Endothelial cell of umbilical vein (primary cell): ENCODE measurements at regions not wholly inside any gene's neighbourhood (a gene's known extent, or its start where the extent isn't known, plus 50 kb on each side); places are given as distances from the start of the nearest gene placed in this dataset.

Source experiments
- BruUV-seq: library from RNA; stranded (reverse); fragments of 400-500 nt; replicated peaks from 2 replicates; lab custom pipeline; 2021; lab: Mats Ljungman, UMichigan
- CTCF ChIA-PET: fragments of 300-600, 350-600 bp; sonication (Branson Sonifier 250); formaldehyde crosslinking; loops from one replicate; lab custom pipeline; 2021; ENCODE audit warnings: antibody characterized with exemption, inconsistent platforms; lab: Charles Lee
- POLR2A ChIA-PET: fragments of 300-600, 350-600 bp; sonication (Branson Sonifier 250); formaldehyde crosslinking; loops from one replicate; lab custom pipeline; 2021; ENCODE audit warnings: antibody characterized with exemption, inconsistent platforms; lab: Charles Lee
- DNase-seq: peaks from one replicate; pipeline ENCODE4 v3.0.0-alpha.2; 2011; ENCODE audit warnings: low read depth, low spot score
- FAIRE-seq: peaks from 2 replicates; lab custom pipeline; 2011; peaks lifted over from hg19 to GRCh38; lab: Jason Lieb, UNC
- H2AFZ ChIP-seq: 2 replicates; pipeline ENCODE4 v1.6.0; 2012; ENCODE audit warnings: low read depth, low read length, control low read depth, inconsistent platforms
- H3K27ac ChIP-seq: 2 replicates; pipeline ENCODE4 v1.5.1; 2011; ENCODE audit warnings: low read depth, mild to moderate bottlenecking, control low read depth, low read length, moderate library complexity; ENCODE audit not compliant: insufficient read depth
- H3K27me3 ChIP-seq, 2 experiments: 2 replicates each; pipeline versions ENCODE4 v1.6.0 to v1.6.1; 2011; ENCODE audit warnings: low read length in 2 of 2, mixed read lengths in 1 of 2; ENCODE audit not compliant: control insufficient read depth in 2 of 2, insufficient read depth in 2 of 2
- H3K36me3 ChIP-seq, 2 experiments: 2 replicates in 1 of 2; 3 replicates in 1 of 2; pipeline ENCODE4 v1.5.1; 2011; ENCODE audit warnings: low read length in 2 of 2, mild to moderate bottlenecking in 1 of 2, moderate library complexity in 1 of 2; ENCODE audit not compliant: control insufficient read depth in 2 of 2, insufficient read depth in 2 of 2; ENCODE audit errors: extremely low read depth in 1 of 2
- H3K4me1 ChIP-seq: 3 replicates; pipeline ENCODE4 v1.5.1; 2011; ENCODE audit warnings: mild to moderate bottlenecking, low read length; ENCODE audit not compliant: control insufficient read depth, insufficient read depth; ENCODE audit errors: extremely low read depth
- H3K4me2 ChIP-seq: 2 replicates; pipeline ENCODE4 v1.6.1; 2011; ENCODE audit warnings: low read length, control low read depth, mixed read lengths; ENCODE audit not compliant: insufficient read depth
- H3K4me3 ChIP-seq, 3 experiments: fragments of 200-600 bp in 1 of 3; sonication (generic), shearing (Covaris generic) in 1 of 3; replicated peaks in 1 of 3; 2 replicates each; pipeline ENCODE4 v1.5.1; 2011 to 2016; ENCODE audit warnings: control low read depth in 3 of 3, low read length in 3 of 3, mild to moderate bottlenecking in 2 of 3, inconsistent platforms in 1 of 3, low read depth in 1 of 3, moderate library complexity in 1 of 3; ENCODE audit not compliant: insufficient read depth in 1 of 3
- H3K79me2 ChIP-seq: 2 replicates; pipeline ENCODE4 v1.6.0; 2012; ENCODE audit warnings: low read length, inconsistent platforms; ENCODE audit not compliant: control insufficient read depth, insufficient read depth
- H3K9ac ChIP-seq: replicated peaks from 2 replicates; pipeline ENCODE3; 2011; ENCODE audit warnings: low read length, control low read depth; ENCODE audit not compliant: insufficient read depth; ENCODE audit errors: extremely low read depth
- H3K9me1 ChIP-seq: replicated peaks from 3 replicates; pipeline ENCODE4 v1.6.0; 2011; ENCODE audit warnings: mild to moderate bottlenecking, low read length; ENCODE audit not compliant: control insufficient read depth, insufficient read depth; ENCODE audit errors: extremely low read depth
- H3K9me3 ChIP-seq: replicated peaks from 2 replicates; pipeline ENCODE4 v1.5.1; 2012; ENCODE audit warnings: low read length, inconsistent platforms; ENCODE audit not compliant: control insufficient read depth, insufficient read depth
- H4K20me1 ChIP-seq: replicated peaks from 2 replicates; pipeline ENCODE3; 2011; ENCODE audit warnings: mild to moderate bottlenecking, low read length; ENCODE audit not compliant: control insufficient read depth, insufficient read depth; ENCODE audit errors: extremely low read depth
- EZH2 ChIP-seq: IDR thresholded peaks from 2 replicates; pipeline ENCODE4 v1.6.1; 2012; ENCODE audit warnings: borderline replicate concordance, low read depth, mild to moderate bottlenecking, moderate library complexity, low read length, inconsistent platforms; ENCODE audit not compliant: severe bottlenecking
- FOS ChIP-seq: IDR thresholded peaks from 2 replicates; pipeline ENCODE4 v1.6.1; 2011; ENCODE audit warnings: mild to moderate bottlenecking, low read length, moderate library complexity, borderline replicate concordance; ENCODE audit not compliant: insufficient read depth
- GATA2 ChIP-seq: IDR thresholded peaks from 2 replicates; pipeline ENCODE4 v1.7.0; 2011; ENCODE audit warnings: low read depth, mild to moderate bottlenecking, moderate library complexity, mixed read lengths, low read length; ENCODE audit not compliant: insufficient read length, insufficient read depth
- JUN ChIP-seq: IDR thresholded peaks from 2 replicates; pipeline ENCODE4 v1.6.1; 2011; ENCODE audit warnings: borderline replicate concordance, low read depth; ENCODE audit not compliant: insufficient read length, insufficient read depth
- MYC ChIP-seq: IDR thresholded peaks from one replicate; pipeline ENCODE4 v1.6.1; 2011; ENCODE audit warnings: mild to moderate bottlenecking, low read depth, low read length
- POLR2A ChIP-seq: IDR thresholded peaks from 2 replicates; pipeline ENCODE4 v1.6.1; 2012; ENCODE audit warnings: low read depth, mild to moderate bottlenecking, control low read depth, low read length
- POLR2AphosphoS5 ChIP-seq: IDR thresholded peaks from 2 replicates; pipeline ENCODE4 v1.6.1; 2012; ENCODE audit warnings: low read depth, mild to moderate bottlenecking, control low read depth, low read length, moderate library complexity; ENCODE audit not compliant: insufficient read depth
- dilution Hi-C: fragments of 300-500 bp; cut with MboI; formaldehyde crosslinking; loops from one replicate; pipeline ENCODE4 v1.15.0; 2019; ENCODE audit warnings: low sequenced_read_pairs; ENCODE audit not compliant: extremely low pct_ligation_motif_present
- intact Hi-C: fragments of 100-400 bp; cut with micrococcal nuclease; formaldehyde crosslinking; loops from one replicate; pipeline ENCODE4 v1.10.0; 2022
- TF ChIP-seq, protein P1 (sequence below), 2 donors: IDR thresholded peaks; 1 replicate in 1 of 2; 2 replicates in 1 of 2; pipeline ENCODE4 v1.5.1; 2011; ENCODE audit warnings: low read length in 2 of 2, mild to moderate bottlenecking in 2 of 2, moderate library complexity in 2 of 2, control low read depth in 1 of 2, inconsistent platforms in 1 of 2, low read depth in 1 of 2; ENCODE audit not compliant: insufficient read depth in 1 of 2; ENCODE audit errors: extremely low read depth in 1 of 2
- TF ChIP-seq, protein P2 (sequence below): IDR thresholded peaks from 2 replicates; pipeline ENCODE4 v1.6.1; 2011; ENCODE audit not compliant: insufficient read depth, insufficient read length

GRCh38 chr4:188596021-188596420, 456.8 kb downstream of the TRIML1 start:
- intact Hi-C loops (no loop called here), dilution Hi-C loops (no loop called here)
- BruUV-seq, result no TSS peak
- no peak overlapping the region for H3K27ac ChIP-seq
- no peaks in the 10 kb centered on the region for H3K9me3 ChIP-seq
- DNase-seq (no peak), FAIRE-seq (no peak)
- H3K36me3 ChIP-seq, result no peaks in the 10 kb centered on the region
- no peak overlapping the region for H3K4me3 ChIP-seq
- H2AFZ ChIP-seq, result no peak overlapping the region
- TF ChIP-seq EZH2 (no peak), FOS (no peak), POLR2AphosphoS5 (no peak), JUN (no peak), MYC (no peak), GATA2 (no peak), POLR2A (no peak)
- TF ChIP-seq, protein P1, sequence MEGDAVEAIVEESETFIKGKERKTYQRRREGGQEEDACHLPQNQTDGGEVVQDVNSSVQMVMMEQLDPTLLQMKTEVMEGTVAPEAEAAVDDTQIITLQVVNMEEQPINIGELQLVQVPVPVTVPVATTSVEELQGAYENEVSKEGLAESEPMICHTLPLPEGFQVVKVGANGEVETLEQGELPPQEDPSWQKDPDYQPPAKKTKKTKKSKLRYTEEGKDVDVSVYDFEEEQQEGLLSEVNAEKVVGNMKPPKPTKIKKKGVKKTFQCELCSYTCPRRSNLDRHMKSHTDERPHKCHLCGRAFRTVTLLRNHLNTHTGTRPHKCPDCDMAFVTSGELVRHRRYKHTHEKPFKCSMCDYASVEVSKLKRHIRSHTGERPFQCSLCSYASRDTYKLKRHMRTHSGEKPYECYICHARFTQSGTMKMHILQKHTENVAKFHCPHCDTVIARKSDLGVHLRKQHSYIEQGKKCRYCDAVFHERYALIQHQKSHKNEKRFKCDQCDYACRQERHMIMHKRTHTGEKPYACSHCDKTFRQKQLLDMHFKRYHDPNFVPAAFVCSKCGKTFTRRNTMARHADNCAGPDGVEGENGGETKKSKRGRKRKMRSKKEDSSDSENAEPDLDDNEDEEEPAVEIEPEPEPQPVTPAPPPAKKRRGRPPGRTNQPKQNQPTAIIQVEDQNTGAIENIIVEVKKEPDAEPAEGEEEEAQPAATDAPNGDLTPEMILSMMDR (IDR thresholded peaks at IDR 0.05; ENCODE audit: extremely low read depth in 1 of 2, insufficient read depth in 1 of 2, low read depth in 1 of 2, low read length in 2 of 2), result no peak
- TF ChIP-seq, protein P2, sequence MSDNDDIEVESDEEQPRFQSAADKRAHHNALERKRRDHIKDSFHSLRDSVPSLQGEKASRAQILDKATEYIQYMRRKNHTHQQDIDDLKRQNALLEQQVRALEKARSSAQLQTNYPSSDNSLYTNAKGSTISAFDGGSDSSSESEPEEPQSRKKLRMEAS, result no peak
- no peaks in the 10 kb centered on the region for H3K79me2 ChIP-seq
- H3K4me1 ChIP-seq, result no peaks in the 10 kb centered on the region
- H3K4me2 ChIP-seq, result no peak overlapping the region
- H4K20me1 ChIP-seq, result no peaks in the 10 kb centered on the region
- no peak overlapping the region for H3K9ac ChIP-seq
- ChIA-PET POLR2A (no interaction called here), CTCF (no interaction called here)
- H3K27me3 ChIP-seq, result no peaks in the 10 kb centered on the region
- H3K9me1 ChIP-seq, result no peaks in the 10 kb centered on the region
